ENCODE measurements at regions not wholly inside any gene's neighbourhood (a gene's known extent, or its start where the extent isn't known, plus 50 kb on each side); places are given as distances from the start of the nearest gene placed in this dataset.

- TF ChIP-seq CTCF (IDR thresholded peaks at IDR 0.05; ENCODE audit: poor library complexity) (no peak), EZH2phosphoT487 (IDR thresholded peaks at IDR 0.05; ENCODE audit: low read depth, severe bottlenecking, unreplicated experiment) (no peak), EZH2 (IDR thresholded peaks at IDR 0.05; ENCODE audit: borderline replicate concordance) (no peak)
These were observed 205.7 kb upstream of the IL15 start for GRCh38 chr4:141430686-141431085.
